ENCODE measurements at regions not wholly inside any gene's neighbourhood (a gene's known extent, or its start where the extent isn't known, plus 50 kb on each side); places are given as distances from the start of the nearest gene placed in this dataset.

DNA sequence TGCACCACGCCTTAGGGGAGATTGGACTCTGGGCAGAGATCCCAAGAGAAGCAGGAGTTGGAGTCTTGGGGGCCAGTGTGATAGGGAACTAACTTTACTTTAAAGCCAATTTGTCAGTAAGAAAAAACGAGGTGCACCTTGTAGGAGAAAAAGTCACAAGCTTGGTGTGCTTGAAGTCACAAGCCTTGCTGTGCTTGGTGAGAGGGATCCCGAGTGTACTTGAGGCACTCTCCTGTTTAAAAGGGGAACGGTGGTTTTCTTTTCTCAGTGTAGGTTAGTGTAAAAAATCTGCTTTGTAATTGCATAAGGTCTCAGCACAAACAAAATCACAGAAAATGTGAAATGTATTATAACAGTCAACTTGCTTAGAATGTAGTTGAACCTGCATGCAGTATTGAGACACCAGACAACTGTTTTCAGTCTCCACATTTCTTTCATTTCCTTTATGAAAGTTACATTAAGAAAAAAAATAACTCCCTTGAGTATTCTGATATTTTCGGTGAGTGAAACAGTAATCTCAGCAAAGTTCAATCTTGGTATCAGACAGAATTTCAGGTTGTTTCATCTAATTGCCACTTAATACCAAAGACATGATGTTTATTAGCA lies 111.1 kb upstream of the DUSP22 start:
- POLR2A ChIA-PET (ENCODE audit: unreplicated experiment): no interaction called here
- no TSS peak for BruUV-seq (replicated peaks)
- no peak for DNase-seq
- TF ChIP-seq, protein P1, sequence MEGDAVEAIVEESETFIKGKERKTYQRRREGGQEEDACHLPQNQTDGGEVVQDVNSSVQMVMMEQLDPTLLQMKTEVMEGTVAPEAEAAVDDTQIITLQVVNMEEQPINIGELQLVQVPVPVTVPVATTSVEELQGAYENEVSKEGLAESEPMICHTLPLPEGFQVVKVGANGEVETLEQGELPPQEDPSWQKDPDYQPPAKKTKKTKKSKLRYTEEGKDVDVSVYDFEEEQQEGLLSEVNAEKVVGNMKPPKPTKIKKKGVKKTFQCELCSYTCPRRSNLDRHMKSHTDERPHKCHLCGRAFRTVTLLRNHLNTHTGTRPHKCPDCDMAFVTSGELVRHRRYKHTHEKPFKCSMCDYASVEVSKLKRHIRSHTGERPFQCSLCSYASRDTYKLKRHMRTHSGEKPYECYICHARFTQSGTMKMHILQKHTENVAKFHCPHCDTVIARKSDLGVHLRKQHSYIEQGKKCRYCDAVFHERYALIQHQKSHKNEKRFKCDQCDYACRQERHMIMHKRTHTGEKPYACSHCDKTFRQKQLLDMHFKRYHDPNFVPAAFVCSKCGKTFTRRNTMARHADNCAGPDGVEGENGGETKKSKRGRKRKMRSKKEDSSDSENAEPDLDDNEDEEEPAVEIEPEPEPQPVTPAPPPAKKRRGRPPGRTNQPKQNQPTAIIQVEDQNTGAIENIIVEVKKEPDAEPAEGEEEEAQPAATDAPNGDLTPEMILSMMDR (conservative IDR thresholded peaks at IDR 0.05): no peak
- TF ChIP-seq EZH2 (IDR thresholded peaks at IDR 0.05; ENCODE audit: low read depth): no peak
- H3K4me2 ChIP-seq: no peak overlapping the region
- no peaks in the 10 kb centered on the region for H3K9me3 ChIP-seq (ENCODE audit: insufficient read depth, low read depth)
- no peaks in the 10 kb centered on the region for H3K9me2 ChIP-seq (ENCODE audit: insufficient read depth)
- no peak overlapping the region for H3K4me3 ChIP-seq
- CTCF ChIA-PET: no interaction called here
- no peaks in the 10 kb centered on the region for H3K79me2 ChIP-seq (ENCODE audit: low read depth)
- H3K4me1 ChIP-seq (replicated peaks; ENCODE audit: insufficient read depth): no peaks in the 10 kb centered on the region
- H3K27me3 ChIP-seq (ENCODE audit: insufficient read depth, low read depth): peaks cover 28% of the 10 kb centered on the region
- no peak overlapping the region for H2AFZ ChIP-seq
- no peaks in the 10 kb centered on the region for H4K20me1 ChIP-seq (ENCODE audit: insufficient read depth)
- intact Hi-C loops (cut with micrococcal nuclease; ENCODE audit: unreplicated experiment): no loop called here
- H3K27ac ChIP-seq: no peak overlapping the region
- no peaks in the 10 kb centered on the region for H3F3A ChIP-seq (ENCODE audit: insufficient read depth, low read depth)
- no peaks in the 10 kb centered on the region for H3K36me3 ChIP-seq (ENCODE audit: low read depth)

DNA sequence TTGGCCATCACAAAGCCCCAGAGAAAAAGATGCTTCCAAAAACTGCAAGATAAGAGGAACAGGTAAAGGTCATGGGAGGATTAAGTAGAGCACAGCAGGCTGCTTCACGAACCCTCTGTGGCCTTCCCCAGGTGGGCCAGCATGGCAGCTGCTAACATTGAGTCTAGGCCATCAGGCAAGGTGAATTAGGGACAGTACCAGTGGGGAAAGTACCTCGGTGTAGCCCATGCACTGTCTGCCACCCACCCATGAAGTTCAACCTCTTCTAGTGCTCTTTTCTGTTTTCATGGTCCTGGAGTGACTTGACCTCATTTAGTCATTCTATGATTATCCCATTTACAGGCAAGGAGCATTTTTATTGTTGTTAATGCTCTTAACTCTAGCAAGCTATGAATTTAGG lies 108.6 kb upstream of the DUSP22 start:
- CTCF ChIA-PET: no interaction called here
- no TSS peak for BruUV-seq (replicated peaks)
- Histone ChIP-seq H3K27me3 (ENCODE audit: insufficient read depth, low read depth) (peaks cover 30% of the 10 kb centered on the region), H3K79me2 (ENCODE audit: low read depth) (no peaks in the 10 kb centered on the region), H3K36me3 (ENCODE audit: low read depth) (no peaks in the 10 kb centered on the region), H4K20me1 (ENCODE audit: insufficient read depth) (no peaks in the 10 kb centered on the region), H2AFZ (no peak overlapping the region), H3K4me3 (no peak overlapping the region), H3K9me2 (ENCODE audit: insufficient read depth) (no peaks in the 10 kb centered on the region), H3F3A (ENCODE audit: insufficient read depth, low read depth) (no peaks in the 10 kb centered on the region), H3K4me1 (replicated peaks; ENCODE audit: insufficient read depth) (no peaks in the 10 kb centered on the region), H3K4me2 (no peak overlapping the region), H3K9me3 (ENCODE audit: insufficient read depth, low read depth) (no peaks in the 10 kb centered on the region), H3K27ac (no peak overlapping the region)
- no peak for TF ChIP-seq EZH2 (IDR thresholded peaks at IDR 0.05; ENCODE audit: low read depth)
- TF ChIP-seq, protein P1 (conservative IDR thresholded peaks at IDR 0.05): no peak
- DNase-seq: no peak
- intact Hi-C loops (cut with micrococcal nuclease; ENCODE audit: unreplicated experiment): no loop called here
- POLR2A ChIA-PET (ENCODE audit: unreplicated experiment): no interaction called here

DNA sequence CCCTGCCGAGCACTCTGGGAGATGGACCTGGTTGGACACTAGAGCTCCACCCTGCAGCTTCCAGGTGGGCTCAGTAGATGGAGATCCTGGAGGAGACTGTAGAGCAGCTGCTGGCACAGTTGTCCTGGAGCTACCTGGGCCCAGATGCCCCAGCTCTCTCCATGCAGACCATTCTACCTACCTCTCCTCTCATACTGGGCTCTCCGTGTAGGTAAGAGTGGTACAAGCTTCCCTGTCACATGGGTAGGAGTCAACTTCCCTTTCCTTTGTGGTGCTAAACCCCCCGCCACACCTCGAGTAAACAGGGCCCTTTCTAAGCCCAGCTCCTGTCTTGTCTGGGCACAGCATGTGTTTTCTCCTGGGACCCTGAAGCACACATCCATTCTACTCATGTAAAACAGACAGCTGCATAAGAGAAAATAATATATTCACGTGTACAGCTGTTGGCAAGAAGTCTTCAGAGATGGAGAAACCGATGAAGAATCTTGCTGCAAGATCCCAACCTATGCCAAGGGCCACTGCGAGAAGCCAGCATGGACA lies 108.1 kb upstream of the DUSP22 start:
- no peak overlapping the region for H3K4me2 ChIP-seq
- ChIA-PET CTCF (no interaction called here), POLR2A (ENCODE audit: unreplicated experiment) (no interaction called here)
- no peaks in the 10 kb centered on the region for H3K4me1 ChIP-seq (replicated peaks; ENCODE audit: insufficient read depth)
- H3K79me2 ChIP-seq (ENCODE audit: low read depth): no peaks in the 10 kb centered on the region
- H3K36me3 ChIP-seq (ENCODE audit: low read depth): no peaks in the 10 kb centered on the region
- no TSS peak for BruUV-seq (replicated peaks)
- no peaks in the 10 kb centered on the region for H3K9me2 ChIP-seq (ENCODE audit: insufficient read depth)
- H4K20me1 ChIP-seq (ENCODE audit: insufficient read depth): no peaks in the 10 kb centered on the region
- H3K4me3 ChIP-seq: no peak overlapping the region
- TF ChIP-seq, protein P1 (conservative IDR thresholded peaks at IDR 0.05): no peak
- TF ChIP-seq EZH2 (IDR thresholded peaks at IDR 0.05; ENCODE audit: low read depth): no peak
- DNase-seq: no peak
- intact Hi-C loops (cut with micrococcal nuclease; ENCODE audit: unreplicated experiment): no loop called here
- no peaks in the 10 kb centered on the region for H3F3A ChIP-seq (ENCODE audit: insufficient read depth, low read depth)
- no peak overlapping the region for H2AFZ ChIP-seq
- no peak overlapping the region for H3K27ac ChIP-seq
- peaks cover 28% of the 10 kb centered on the region for H3K27me3 ChIP-seq (ENCODE audit: insufficient read depth, low read depth)
- H3K9me3 ChIP-seq (ENCODE audit: insufficient read depth, low read depth): no peaks in the 10 kb centered on the region

Data from PC-9 (cell line).